ENCODE measurements at regions not wholly inside any gene's neighbourhood (a gene's known extent, or its start where the extent isn't known, plus 50 kb on each side); places are given as distances from the start of the nearest gene placed in this dataset.

DNA sequence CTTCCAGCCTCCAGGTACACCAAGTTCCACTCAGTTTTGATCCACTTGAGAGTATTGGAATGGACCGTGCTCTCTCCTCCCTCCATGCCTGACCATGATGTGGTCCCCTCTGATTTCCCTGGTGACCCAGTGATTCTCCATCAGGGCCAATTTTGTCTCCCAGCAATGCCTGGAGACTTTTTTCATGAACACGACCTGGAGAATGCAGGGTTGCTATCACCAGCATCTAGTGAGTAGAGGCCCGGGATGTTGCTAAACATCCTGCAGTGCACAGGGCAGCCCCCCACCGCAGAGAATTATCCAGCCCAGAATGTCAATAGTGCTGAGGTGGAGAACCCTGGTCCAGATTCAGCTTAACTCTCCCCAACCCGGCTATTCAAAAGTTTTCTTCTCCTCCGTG is 134.0 kb upstream of the RREB1 start:
- H3K27ac ChIP-seq: no peak overlapping the region
- H3K4me3 ChIP-seq: no peak overlapping the region
- intact Hi-C loops (cut with DNase I; ENCODE audit: low total_unique reads): no loop called here
- no peaks in the 10 kb centered on the region for H3K27me3 ChIP-seq (replicated peaks in 1 of 7)
- no peaks in the 10 kb centered on the region for H3K9me3 ChIP-seq
- peaks cover 0 to 10% (median 3%) of the 10 kb centered on the region in 6 donors for H3K4me1 ChIP-seq
- 56 to 87% (median 68%) methylated on average over 6 of the region's 6 CpGs for WGBS, 5 donors
- DNase-seq: no peak
- TF ChIP-seq POLR2A (IDR thresholded peaks at IDR 0.05) (no peak), POLR2AphosphoS5 (IDR thresholded peaks at IDR 0.05) (no peak)
- TF ChIP-seq, protein P1, sequence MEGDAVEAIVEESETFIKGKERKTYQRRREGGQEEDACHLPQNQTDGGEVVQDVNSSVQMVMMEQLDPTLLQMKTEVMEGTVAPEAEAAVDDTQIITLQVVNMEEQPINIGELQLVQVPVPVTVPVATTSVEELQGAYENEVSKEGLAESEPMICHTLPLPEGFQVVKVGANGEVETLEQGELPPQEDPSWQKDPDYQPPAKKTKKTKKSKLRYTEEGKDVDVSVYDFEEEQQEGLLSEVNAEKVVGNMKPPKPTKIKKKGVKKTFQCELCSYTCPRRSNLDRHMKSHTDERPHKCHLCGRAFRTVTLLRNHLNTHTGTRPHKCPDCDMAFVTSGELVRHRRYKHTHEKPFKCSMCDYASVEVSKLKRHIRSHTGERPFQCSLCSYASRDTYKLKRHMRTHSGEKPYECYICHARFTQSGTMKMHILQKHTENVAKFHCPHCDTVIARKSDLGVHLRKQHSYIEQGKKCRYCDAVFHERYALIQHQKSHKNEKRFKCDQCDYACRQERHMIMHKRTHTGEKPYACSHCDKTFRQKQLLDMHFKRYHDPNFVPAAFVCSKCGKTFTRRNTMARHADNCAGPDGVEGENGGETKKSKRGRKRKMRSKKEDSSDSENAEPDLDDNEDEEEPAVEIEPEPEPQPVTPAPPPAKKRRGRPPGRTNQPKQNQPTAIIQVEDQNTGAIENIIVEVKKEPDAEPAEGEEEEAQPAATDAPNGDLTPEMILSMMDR (IDR thresholded peaks at IDR 0.05 in 8 of 11, conservative IDR thresholded peaks at IDR 0.05 in 3 of 11): no peak
- no peaks in the 10 kb centered on the region for H3K36me3 ChIP-seq

DNA sequence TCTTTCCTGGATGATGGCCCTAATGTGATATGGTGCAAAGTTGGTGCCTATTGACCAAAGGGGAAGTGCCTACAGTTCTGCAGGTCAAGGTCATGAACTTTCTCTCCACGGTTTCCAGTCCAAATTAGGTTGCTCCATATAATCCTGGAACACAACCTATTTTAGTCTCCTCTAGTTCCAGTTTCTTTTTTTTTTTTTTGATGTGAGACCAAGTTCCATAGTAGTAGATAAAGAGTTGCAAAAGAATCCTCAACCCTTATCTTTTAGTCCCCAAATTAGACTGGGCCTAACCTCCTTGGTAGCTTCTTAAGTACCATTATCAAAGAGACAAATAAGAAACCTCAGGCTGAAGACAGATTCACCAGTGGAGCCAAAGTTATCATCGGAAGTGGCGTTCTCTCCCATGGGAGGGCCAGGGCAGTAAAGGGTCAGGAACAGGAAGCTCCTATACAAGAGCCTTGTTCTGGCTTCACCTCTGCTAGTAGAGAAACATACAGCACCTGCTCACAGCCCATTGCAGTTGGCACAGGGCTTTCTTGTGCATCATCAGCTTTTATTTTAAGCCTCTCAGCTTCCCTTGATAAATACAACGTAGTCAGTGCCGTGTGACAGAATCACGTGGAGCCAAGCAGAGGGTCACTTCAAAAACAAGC is 132.2 kb upstream of the RREB1 start:
- H3K27ac ChIP-seq: no peak overlapping the region
- H3K4me1 ChIP-seq: peaks cover 0 to 10% (median 3%) of the 10 kb centered on the region in 6 donors
- TF ChIP-seq, protein P1 (IDR thresholded peaks at IDR 0.05 in 8 of 11, conservative IDR thresholded peaks at IDR 0.05 in 3 of 11): no peak
- TF ChIP-seq POLR2A (IDR thresholded peaks at IDR 0.05): no peak
- no peak for TF ChIP-seq POLR2AphosphoS5 (IDR thresholded peaks at IDR 0.05)
- no peaks in the 10 kb centered on the region for H3K36me3 ChIP-seq
- H3K9me3 ChIP-seq: no peaks in the 10 kb centered on the region
- no peaks in the 10 kb centered on the region for H3K27me3 ChIP-seq (replicated peaks in 1 of 7)
- DNase-seq: no peak
- H3K4me3 ChIP-seq: no peak overlapping the region
- intact Hi-C loops (cut with DNase I; ENCODE audit: low total_unique reads): no loop called here
- 61 to 73% (median 70%) methylated on average over 6 of the region's 6 CpGs for WGBS, 5 donors

DNA sequence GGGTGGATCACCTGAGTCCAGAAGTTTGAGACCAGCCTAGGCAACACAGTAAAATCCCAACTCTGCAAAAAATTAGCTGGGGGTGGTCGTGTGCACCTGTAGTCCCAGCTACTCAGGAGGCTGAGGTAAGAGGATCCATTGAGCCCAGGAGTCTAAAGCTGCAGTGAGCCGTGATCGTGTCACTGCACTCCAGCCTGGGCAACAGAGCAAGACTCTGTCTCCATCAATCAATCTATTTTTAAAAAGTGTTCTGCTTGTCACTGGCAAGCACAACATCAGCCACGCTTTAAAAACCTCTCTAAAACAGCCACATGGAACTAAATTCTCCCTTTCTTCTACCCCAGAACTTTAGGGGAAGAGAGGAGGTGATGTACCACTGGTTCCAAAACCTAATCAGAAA is 131.6 kb upstream of the RREB1 start:
- TF ChIP-seq, protein P1 (IDR thresholded peaks at IDR 0.05 in 8 of 11, conservative IDR thresholded peaks at IDR 0.05 in 3 of 11): no peak
- no peak for TF ChIP-seq POLR2AphosphoS5 (IDR thresholded peaks at IDR 0.05)
- TF ChIP-seq POLR2A (IDR thresholded peaks at IDR 0.05): no peak
- no peak overlapping the region for H3K4me3 ChIP-seq
- H3K36me3 ChIP-seq: no peaks in the 10 kb centered on the region
- DNase-seq: no peak
- H3K27ac ChIP-seq: no peak overlapping the region
- H3K27me3 ChIP-seq (replicated peaks in 1 of 7): no peaks in the 10 kb centered on the region
- H3K4me1 ChIP-seq: peaks cover 0 to 10% (median 3%) of the 10 kb centered on the region in 6 donors
- intact Hi-C loops (cut with DNase I; ENCODE audit: low total_unique reads): no loop called here
- no peaks in the 10 kb centered on the region for H3K9me3 ChIP-seq
- 76 to 88% (median 84%) methylated on average over 4 of the region's 4 CpGs for WGBS, 5 donors

DNA sequence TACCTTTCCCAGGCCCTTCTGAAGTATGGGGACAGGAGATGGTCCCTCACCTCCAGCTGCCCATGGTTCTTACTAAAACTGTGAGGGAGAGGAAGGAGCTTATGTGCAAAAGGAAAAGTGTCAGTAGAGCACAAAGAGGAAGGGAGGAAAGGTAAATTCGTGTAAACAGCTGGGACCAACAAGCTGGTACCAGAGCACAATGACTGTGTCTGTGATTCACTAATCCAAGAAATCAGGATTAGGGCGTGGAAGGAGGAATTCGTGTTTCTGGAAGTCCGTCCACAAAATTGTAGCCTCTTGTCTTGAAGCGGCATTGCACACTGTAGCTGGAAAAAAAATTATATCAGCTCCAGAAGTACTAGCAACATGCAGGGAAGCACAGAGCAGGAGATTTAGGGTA is 129.0 kb upstream of the RREB1 start:
- Histone ChIP-seq H3K4me3 (no peak overlapping the region), H3K9me3 (no peaks in the 10 kb centered on the region), H3K4me1 (peaks cover 0 to 10% (median 3%) of the 10 kb centered on the region in 6 donors), H3K36me3 (no peaks in the 10 kb centered on the region), H3K27ac (no peak overlapping the region), H3K27me3 (replicated peaks in 1 of 7) (no peaks in the 10 kb centered on the region)
- TF ChIP-seq POLR2A (IDR thresholded peaks at IDR 0.05) (no peak), POLR2AphosphoS5 (IDR thresholded peaks at IDR 0.05) (no peak)
- DNase-seq: no peak
- intact Hi-C loops (cut with DNase I; ENCODE audit: low total_unique reads): no loop called here
- 57 to 88% (median 78%) methylated on average over 5 of the region's 5 CpGs for WGBS, 5 donors
